GM19438 (cell line): ENCODE measurements at regions not wholly inside any gene's neighbourhood (a gene's known extent, or its start where the extent isn't known, plus 50 kb on each side); places are given as distances from the start of the nearest gene placed in this dataset.
"Not testable (repeated sequence)": the region's sequence is repeated elsewhere in the genome, so short reads cannot be mapped to it uniquely, and the experiment has no call there.

Source experiments
- ATAC-seq: cut with Tn5 transposase; IDR thresholded peaks from one replicate; pipeline ENCODE4 v1.9.1; 2021; ENCODE audit warnings: low read depth; ENCODE audit not compliant: unreplicated experiment

- no peak for ATAC-seq
Observed at GRCh38 chrX:150203248-150203645, 159.9 kb upstream of the MAMLD1 start.

- no peak for ATAC-seq
Observed at GRCh38 chrX:150205011-150205410, 158.1 kb upstream of the MAMLD1 start.

GRCh38 chrX:150207733-150208132 is 155.4 kb upstream of the MAMLD1 start:
- ATAC-seq = no peak

DNA sequence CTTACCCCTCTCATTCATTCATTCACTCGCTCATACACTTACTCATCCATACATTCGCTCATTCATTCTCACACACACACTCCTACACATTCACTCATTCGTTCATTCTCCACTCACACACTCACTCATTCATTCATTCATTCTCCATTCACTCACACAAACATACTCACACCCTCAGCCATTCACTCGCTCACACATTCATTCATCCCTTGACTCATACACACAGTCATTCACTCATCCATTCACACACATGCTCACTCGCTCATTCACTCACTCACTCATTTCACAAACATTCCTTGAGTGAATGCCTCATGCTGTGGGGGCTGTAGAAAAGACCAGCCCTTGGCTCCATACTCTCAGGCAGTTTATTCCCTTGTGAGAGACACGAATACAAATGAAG is 151.1 kb upstream of the MAMLD1 start:
- no peak for ATAC-seq

- ATAC-seq = no peak
Observed at GRCh38 chrX:150212672-150213480, 150.2 kb upstream of the MAMLD1 start.

GRCh38 chrX:150213481-150214030 is 149.6 kb upstream of the MAMLD1 start:
- no peak for ATAC-seq

DNA sequence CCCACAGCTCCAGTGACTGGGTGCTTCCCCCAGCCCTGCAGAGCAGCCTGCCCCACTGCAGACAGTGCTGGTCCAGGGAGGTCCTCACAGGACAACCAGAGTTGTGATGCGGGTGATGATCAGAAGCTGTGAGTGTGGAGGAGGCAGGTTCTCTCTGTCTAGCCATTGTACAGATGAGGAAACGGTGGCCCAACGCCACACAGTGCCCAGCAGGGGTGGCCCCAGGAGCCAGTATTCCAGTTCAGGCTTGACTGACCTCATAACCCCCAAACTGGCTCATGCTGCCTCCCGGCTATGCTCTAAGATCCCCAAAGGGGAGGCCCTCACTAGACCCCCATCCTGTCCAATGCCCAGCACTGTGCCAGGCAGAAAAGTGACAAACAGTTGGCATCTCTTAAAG is 147.1 kb upstream of the MAMLD1 start:
- not testable (repeated sequence) for ATAC-seq

DNA sequence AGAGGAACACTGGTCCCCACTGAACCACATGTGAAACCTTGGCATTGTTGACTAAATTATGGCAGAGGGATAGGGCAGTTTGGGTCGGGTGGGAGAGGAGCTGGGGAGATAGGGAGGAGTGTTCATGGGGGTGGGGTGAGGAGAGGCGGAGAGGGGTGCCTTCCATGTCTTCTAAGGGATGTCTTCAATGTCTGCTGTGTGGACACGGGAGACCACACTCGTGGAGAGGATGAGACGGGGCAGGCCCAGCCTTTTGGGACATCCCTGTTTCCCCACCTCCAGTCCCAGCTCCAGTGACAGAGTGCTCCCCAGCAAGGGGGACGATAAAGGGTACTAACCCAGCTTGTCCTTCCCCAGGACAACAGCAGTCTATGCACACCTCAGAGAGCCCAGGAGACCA is 146.4 kb upstream of the MAMLD1 start:
- no peak for ATAC-seq

- ATAC-seq = no peak
Observed at GRCh38 chrX:150217609-150218008, 145.5 kb upstream of the MAMLD1 start.

DNA sequence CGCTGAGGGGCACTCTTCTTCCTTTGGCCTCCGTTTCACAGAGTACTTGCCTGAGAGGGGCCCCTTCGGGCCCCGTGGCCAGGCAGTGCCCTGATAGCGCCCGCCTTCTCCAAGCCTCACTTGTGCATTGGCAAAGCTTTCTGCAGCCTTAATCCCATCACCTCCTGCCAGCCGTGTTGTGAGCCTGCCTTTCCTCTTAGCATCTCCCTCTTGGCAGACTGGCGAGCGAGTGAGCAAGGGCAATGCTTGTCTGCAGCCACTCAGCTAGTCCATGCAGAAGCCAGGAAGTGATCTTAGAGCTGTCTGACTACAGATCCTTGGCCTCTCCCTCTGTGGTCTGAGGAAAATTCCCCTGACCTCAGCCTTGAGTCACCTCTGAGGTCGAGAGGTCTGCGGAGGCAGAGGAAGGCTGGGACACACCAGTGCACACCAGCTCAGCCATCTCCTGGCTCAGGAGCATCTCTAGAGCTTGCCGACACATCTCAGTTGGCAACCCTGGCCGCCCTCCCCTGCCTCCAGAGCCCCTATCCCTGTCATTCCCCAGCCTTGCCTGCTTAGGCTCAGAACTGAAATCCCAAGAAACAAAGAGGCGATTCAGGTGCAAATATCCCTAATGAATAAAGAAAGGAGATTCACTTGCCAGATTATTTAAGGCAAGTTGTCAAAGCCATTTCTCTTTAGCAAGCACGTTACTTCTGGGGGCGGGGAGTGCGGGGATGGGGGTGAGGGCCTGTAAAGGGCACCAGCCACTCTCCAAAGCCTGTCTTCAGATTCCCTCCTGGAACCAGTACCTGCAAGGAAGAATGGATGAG is 143.5 kb upstream of the MAMLD1 start:
- no peak for ATAC-seq

DNA sequence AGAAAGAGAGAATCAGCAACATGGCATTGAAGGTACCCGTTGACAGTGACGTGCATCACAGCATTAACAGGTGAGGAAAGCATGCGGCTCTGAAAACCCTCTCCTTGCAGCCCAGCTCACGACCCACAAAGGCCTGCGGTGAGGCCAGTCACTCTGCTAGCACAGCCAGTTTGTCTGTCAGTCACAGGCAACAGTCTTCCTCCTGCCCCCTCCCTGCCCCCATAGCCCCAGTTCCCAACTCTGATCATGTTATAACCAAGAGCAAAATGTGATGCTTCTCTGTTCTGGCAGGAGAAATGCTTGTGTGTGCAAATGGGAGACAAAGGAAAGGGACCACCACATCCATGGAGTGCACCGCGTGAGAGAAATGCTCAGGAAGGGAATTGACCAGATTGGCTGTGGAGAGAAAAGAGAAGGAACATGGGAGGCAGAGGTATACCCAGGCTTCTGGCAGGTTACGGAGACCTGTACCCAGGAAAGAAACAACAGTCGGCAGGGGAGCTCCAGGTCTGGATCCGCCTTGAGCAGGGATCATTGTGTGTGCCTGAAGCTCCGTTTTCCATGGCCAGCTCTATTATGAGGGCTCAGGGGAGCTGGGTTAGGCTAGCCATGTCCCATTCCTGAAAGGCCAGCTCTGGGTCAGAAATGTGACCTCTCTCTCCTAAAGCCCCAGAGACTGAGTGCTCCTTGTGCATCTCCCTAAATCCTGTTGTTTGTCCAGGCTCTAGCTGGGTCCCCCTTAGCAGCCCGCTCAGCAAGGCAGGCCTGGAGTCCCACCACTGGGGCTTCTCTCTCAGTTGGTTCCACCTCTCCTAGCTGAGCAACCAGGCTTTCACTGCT is 139.7 kb upstream of the MAMLD1 start:
- ATAC-seq = no peak

GRCh38 chrX:150224676-150225075 is 138.4 kb upstream of the MAMLD1 start:
- no peak for ATAC-seq

DNA sequence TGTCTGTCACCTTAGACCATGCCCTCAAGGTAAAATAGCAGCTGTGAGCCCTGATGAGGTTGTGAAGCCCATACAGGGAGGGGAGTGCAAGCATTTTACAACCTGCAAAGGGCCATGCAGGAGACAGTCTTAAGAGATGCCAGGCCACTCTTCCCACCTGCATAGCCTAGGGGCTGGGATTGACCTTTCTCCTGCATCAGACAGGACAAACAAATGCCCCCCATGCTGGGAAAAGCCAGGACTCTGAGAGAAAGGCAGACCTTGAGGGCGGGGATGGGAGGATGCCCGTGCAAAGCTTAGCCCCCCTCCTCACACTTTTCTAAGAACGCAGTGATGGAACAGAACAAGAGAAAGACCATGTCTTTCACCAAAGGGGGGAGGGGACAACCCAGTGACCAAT is 137.9 kb upstream of the MAMLD1 start:
- no peak for ATAC-seq

- ATAC-seq = no peak
Observed at GRCh38 chrX:150225756-150226155, 137.4 kb upstream of the MAMLD1 start.

DNA sequence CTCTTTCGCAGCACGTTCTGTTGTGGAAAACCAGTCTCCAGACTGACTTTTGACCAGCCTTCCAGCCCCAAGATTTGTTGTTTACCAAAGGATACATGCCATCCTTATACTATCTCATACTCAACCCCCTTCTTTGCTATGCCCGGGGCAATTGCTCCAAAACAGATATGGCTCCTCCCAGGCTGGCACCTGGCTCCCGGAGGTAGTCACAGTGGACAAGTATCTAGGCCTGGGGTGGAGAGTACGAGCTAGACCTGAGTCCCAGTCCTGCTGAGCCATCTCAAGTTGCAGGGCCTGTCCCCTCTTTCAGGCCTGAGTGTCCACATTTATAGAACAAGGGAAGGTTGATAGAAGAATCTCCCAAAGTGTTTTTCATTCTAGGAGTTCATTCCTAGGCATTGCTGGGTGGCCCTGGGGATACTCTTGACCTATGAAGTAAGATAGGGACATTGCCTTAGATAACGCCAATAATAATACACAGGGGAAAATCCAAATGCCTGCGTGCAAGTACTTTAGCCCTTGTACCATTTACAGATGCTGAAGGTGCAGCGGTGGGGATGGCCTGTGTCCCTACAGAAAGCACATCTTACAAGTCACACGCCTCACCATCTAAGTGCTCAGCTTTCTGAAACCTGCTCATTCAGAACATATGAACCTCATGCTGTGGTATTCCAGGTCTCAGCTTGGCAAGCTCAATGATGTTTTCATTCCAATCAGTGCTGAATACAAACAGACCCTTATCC is 136.7 kb upstream of the MAMLD1 start:
- ATAC-seq = no peak

- no peak for ATAC-seq
Observed at GRCh38 chrX:150227321-150227860, 135.7 kb upstream of the MAMLD1 start.

DNA sequence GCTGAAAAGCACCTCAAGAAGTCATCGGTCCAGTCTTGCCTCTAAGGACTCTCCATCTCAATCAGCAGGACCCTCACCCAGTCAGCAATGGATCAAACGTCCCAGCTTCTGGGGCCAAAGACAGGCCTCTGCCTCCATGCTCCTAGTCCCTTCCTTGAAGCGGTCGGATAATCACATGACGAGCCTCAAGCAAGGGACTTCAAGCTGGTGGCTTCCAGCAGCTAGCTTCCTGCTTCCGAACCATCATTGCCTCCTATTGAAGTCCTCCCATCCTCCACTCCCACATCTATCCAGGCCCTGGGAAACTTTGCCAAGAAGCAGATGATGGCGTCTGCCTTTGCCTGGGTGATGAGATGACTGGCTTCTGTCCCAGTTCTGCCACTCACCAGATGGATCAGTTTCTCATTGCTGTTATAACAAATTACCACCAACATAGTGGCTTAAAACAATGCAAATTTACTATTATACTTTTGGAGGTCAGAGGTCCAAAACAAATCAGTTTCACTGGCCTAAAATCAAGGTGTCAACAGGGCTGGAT is 135.2 kb upstream of the MAMLD1 start:
- ATAC-seq = no peak

GRCh38 chrX:150228431-150228830 is 134.7 kb upstream of the MAMLD1 start:
- ATAC-seq = no peak

DNA sequence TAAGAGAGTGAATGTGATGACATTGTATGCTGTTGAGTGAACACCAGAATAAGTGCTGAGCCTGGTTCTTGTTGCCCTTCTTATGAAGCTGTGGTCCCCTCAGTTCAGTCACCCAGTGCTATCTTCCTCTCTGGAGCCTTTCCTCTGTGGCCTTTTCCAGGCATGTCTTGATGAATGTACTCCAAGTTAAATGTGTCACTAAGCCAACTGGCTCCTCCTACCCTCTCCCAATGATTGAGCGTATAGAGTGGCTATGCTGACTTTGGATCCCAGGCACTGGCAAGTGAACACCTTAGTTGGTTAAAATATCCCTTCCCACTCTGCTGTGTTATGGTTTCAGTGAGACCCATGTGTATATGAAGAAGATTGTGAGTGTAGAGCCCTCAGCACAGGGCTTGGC is 134.1 kb upstream of the MAMLD1 start:
- ATAC-seq = no peak
